GM12878 (cell line): ENCODE measurements at regions not wholly inside any gene's neighbourhood (a gene's known extent, or its start where the extent isn't known, plus 50 kb on each side); places are given as distances from the start of the nearest gene placed in this dataset.

ENCODE experiments used
- ATAC-seq: fragments of 200-7000 bp; cut with Tn5 transposase; 3 replicates; pipeline ENCODE4 v1.9.1; 2020; ENCODE audit warnings: mild to moderate bottlenecking, moderate library complexity
- BruUV-seq: library from RNA; stranded (reverse); fragments of 400-500 nt; replicated peaks from 2 replicates; lab custom pipeline; 2021; lab: Mats Ljungman, UMichigan
- CTCF ChIA-PET: fragments of 300-600 bp; sonication (Branson Sonifier 250); formaldehyde crosslinking; extraction: SDS; loops from one replicate; lab custom pipeline; 2021; ENCODE audit warnings: inconsistent platforms; lab: Yijun Ruan, JAX
- POLR2A ChIA-PET: fragments of 350-600 bp; formaldehyde crosslinking; extraction: SDS; loops from one replicate; lab custom pipeline; 2021; ENCODE audit warnings: inconsistent platforms; lab: Charles Lee
- RAD21 ChIA-PET: fragments of 300-600 bp; sonication (Branson Sonifier 250); formaldehyde crosslinking; loops from one replicate; lab custom pipeline; 2023; ENCODE audit warnings: antibody characterized with exemption; ENCODE audit not compliant: unreplicated experiment; lab: Charles Lee
- SMC1A ChIA-PET: fragments of 300-600 bp; sonication (Branson Sonifier 250); formaldehyde crosslinking; loops from one replicate; lab custom pipeline; 2023; ENCODE audit not compliant: unreplicated experiment, uncharacterized antibody; lab: Charles Lee
- DNase-seq: peaks from one replicate; pipeline ENCODE4 v3.0.0-alpha.2; 2011; ENCODE audit warnings: low read depth, low spot score
- FAIRE-seq: peaks from 3 replicates; lab custom pipeline; 2011; peaks lifted over from hg19 to GRCh38; lab: Jason Lieb, UNC
- H2AFZ ChIP-seq: 2 replicates; pipeline ENCODE4 v1.6.0; 2011; ENCODE audit warnings: low read depth, low read length, control low read depth; ENCODE audit not compliant: control insufficient read depth
- H3K27ac ChIP-seq: 2 replicates; pipeline ENCODE4 v1.5.1; 2011; ENCODE audit warnings: control low read depth; ENCODE audit not compliant: control insufficient read depth, insufficient read depth
- H3K27me3 ChIP-seq, 2 experiments: replicated peaks in 1 of 2; 2 replicates each; pipeline versions ENCODE4 v1.6.0 to v1.6.1; 2011; ENCODE audit warnings: low read length in 1 of 2; ENCODE audit not compliant: control insufficient read depth in 2 of 2, insufficient read depth in 2 of 2
- H3K36me3 ChIP-seq, 2 experiments: 2 replicates each; pipeline ENCODE4 v1.5.1; 2011; ENCODE audit warnings: low read length in 1 of 2; ENCODE audit not compliant: control insufficient read depth in 2 of 2, insufficient read depth in 2 of 2
- H3K4me1 ChIP-seq: 2 replicates; pipeline ENCODE4 v1.6.1; 2011; ENCODE audit warnings: mild to moderate bottlenecking, low read length, moderate library complexity, mixed read lengths; ENCODE audit not compliant: control insufficient read depth, insufficient read depth
- H3K4me2 ChIP-seq: 2 replicates; pipeline ENCODE4 v1.6.0; 2011; ENCODE audit warnings: control low read depth; ENCODE audit not compliant: control insufficient read depth, insufficient read depth
- H3K4me3 ChIP-seq: fragments of 200-600 bp; sonication (generic); 2 replicates; pipeline ENCODE4 v1.5.1; 2016
- H3K79me2 ChIP-seq: 2 replicates; pipeline ENCODE4 v1.6.0; 2011; ENCODE audit warnings: low read length; ENCODE audit not compliant: control insufficient read depth, insufficient read depth
- H3K9ac ChIP-seq: 2 replicates; pipeline ENCODE4 v1.8.0; 2011; ENCODE audit warnings: low read length, control low read depth, mixed read lengths; ENCODE audit not compliant: control insufficient read depth, insufficient read depth
- H3K9me3 ChIP-seq: replicated peaks from 3 replicates; pipeline ENCODE4 v1.5.1; 2011; ENCODE audit warnings: mild to moderate bottlenecking, low read length; ENCODE audit not compliant: control insufficient read depth, insufficient read depth
- H4K20me1 ChIP-seq: 2 replicates; pipeline ENCODE4 v1.6.0; 2011; ENCODE audit not compliant: control insufficient read depth, insufficient read depth
- CREM ChIP-seq: IDR thresholded peaks from 2 replicates; pipeline ENCODE4 v1.6.1; 2014; ENCODE audit warnings: antibody characterized with exemption, low read depth
- E2F4 ChIP-seq: IDR thresholded peaks from 2 replicates; pipeline ENCODE4 v1.6.1; 2012; ENCODE audit warnings: low read depth, low read length, improper control_type of control experiment
- EP300 ChIP-seq, 2 experiments: fragments of 150-350 bp in 1 of 2; IDR thresholded peaks; 2 replicates each; pipeline ENCODE4 v1.6.1; 2011 to 2012; ENCODE audit warnings: low read depth in 2 of 2, low read length in 2 of 2, borderline replicate concordance in 1 of 2, improper control_type of control experiment in 1 of 2, inconsistent platforms in 1 of 2; ENCODE audit not compliant: control insufficient read depth in 1 of 2
- IKZF1 ChIP-seq: fragments of 450-650 bp; conservative IDR thresholded peaks from 2 replicates; pipeline ENCODE4 v1.6.1; 2017; ENCODE audit warnings: antibody characterized with exemption, mild to moderate bottlenecking
- JUNB ChIP-seq: IDR thresholded peaks from 2 replicates; pipeline ENCODE4 v1.6.1; 2016; ENCODE audit warnings: antibody characterized with exemption, mild to moderate bottlenecking
- KAT2A ChIP-seq: conservative IDR thresholded peaks from 2 replicates; pipeline ENCODE4 v1.6.1; 2011; ENCODE audit warnings: low read depth, low read length; ENCODE audit not compliant: control insufficient read depth
- MLLT1 ChIP-seq: fragments of 450-650 bp; IDR thresholded peaks from 2 replicates; pipeline ENCODE4 v1.6.1; 2016; ENCODE audit warnings: mild to moderate bottlenecking
- MXI1 ChIP-seq: fragments of 150-350 bp; IDR thresholded peaks from 2 replicates; pipeline ENCODE4 v1.6.1; 2011; ENCODE audit warnings: low read depth, mild to moderate bottlenecking, inconsistent platforms, low read length, improper control_type of control experiment
- PRDM15 ChIP-seq: fragments of 450-650 bp; formaldehyde crosslinking; IDR thresholded peaks from 2 replicates; pipeline ENCODE4 v1.4.0; 2020; ENCODE audit warnings: mild to moderate bottlenecking, moderate library complexity
- SUZ12 ChIP-seq: fragments of 200-600 bp; sonication (generic); IDR thresholded peaks from one replicate; pipeline ENCODE4 v1.6.1; 2018; ENCODE audit warnings: antibody characterized with exemption, mild to moderate bottlenecking; ENCODE audit not compliant: unreplicated experiment
- WGBS: methylation state at CpG from one replicate; pipeline ENCODE4 v1.1.6; 2016; ENCODE audit warnings: low lambda C conversion rate; ENCODE audit not compliant: insufficient replicate concordance, insufficient coverage; ENCODE audit errors: missing lambda C conversion rate; 5-methylcytosine and 5-hydroxymethylcytosine counted together
- in situ Hi-C: fragments of 300-500 bp; cut with MboI; formaldehyde crosslinking; loops from 9 replicates; pipeline ENCODE4 v1.14.3; 2018; ENCODE audit warnings: mixed read lengths
- intact Hi-C: fragments of 100-400 bp; cut with micrococcal nuclease; formaldehyde crosslinking; loops from one replicate; pipeline ENCODE4 v1.14.2; 2022; ENCODE audit not compliant: unreplicated experiment

GRCh38 chr6:169029861-169030260 is 223.8 kb downstream of the THBS2 start:
- ATAC-seq, result no peak
- Histone ChIP-seq H3K4me3 (no peak overlapping the region), H3K4me1 (no peaks in the 10 kb centered on the region), H2AFZ (no peak overlapping the region), H3K9me3 (no peaks in the 10 kb centered on the region), H3K9ac (no peak overlapping the region), H3K79me2 (no peaks in the 10 kb centered on the region)
- WGBS, result 2% methylated on average over 4 of the region's 4 CpGs
- ChIA-PET SMC1A (no interaction called here), CTCF (no interaction called here), POLR2A (no interaction called here)
- intact Hi-C loops, result no loop called here
- no TSS peak for BruUV-seq
- in situ Hi-C loops, result no loop called here
- no peak for TF ChIP-seq SUZ12
- TF ChIP-seq E2F4, result no peak
- TF ChIP-seq CREM, result no peak
- TF ChIP-seq MXI1, result no peak
- TF ChIP-seq EP300 (IDR thresholded peaks at IDR 0.05; ENCODE audit: borderline replicate concordance in 1 of 2, control insufficient read depth in 1 of 2, low read depth in 2 of 2, low read length in 2 of 2), result no peak
- no peak for TF ChIP-seq JUNB
- TF ChIP-seq, all 136 proteins: peak for 0
- FAIRE-seq, result no peak
- RAD21 ChIA-PET, result no interaction called here
- no peaks in the 10 kb centered on the region for H3K36me3 ChIP-seq
- no peak overlapping the region for H3K27ac ChIP-seq
- no peaks in the 10 kb centered on the region for H4K20me1 ChIP-seq
- H3K27me3 ChIP-seq, result no peaks in the 10 kb centered on the region
- no peak overlapping the region for H3K4me2 ChIP-seq
- no peak for DNase-seq

- DNase-seq (no peak), ATAC-seq (no peak), FAIRE-seq (no peak)
- 37% methylated on average over 3 of the region's 3 CpGs for WGBS
- Histone ChIP-seq H3K4me2 (no peak overlapping the region), H2AFZ (no peak overlapping the region), H3K4me1 (no peaks in the 10 kb centered on the region), H3K79me2 (no peaks in the 10 kb centered on the region), H3K4me3 (no peak overlapping the region), H3K9ac (no peak overlapping the region), H4K20me1 (no peaks in the 10 kb centered on the region), H3K9me3 (no peaks in the 10 kb centered on the region; the same call in 2 of the 3 replicates), H3K36me3 (no peaks in the 10 kb centered on the region), H3K27me3 (no peaks in the 10 kb centered on the region), H3K27ac (no peak overlapping the region)
- CTCF ChIA-PET, result no interaction called here
- POLR2A ChIA-PET, result no interaction called here
- no TSS peak for BruUV-seq
- RAD21 ChIA-PET, result no interaction called here
- in situ Hi-C loops, result no loop called here
- intact Hi-C loops, result no loop called here
- SMC1A ChIA-PET, result no interaction called here
- TF ChIP-seq MLLT1, result no peak
- TF ChIP-seq PRDM15 (CRISPR knock-in tag), result no peak
- TF ChIP-seq SUZ12, result no peak
- TF ChIP-seq IKZF1, result no peak
- no peak for TF ChIP-seq KAT2A
These were observed 225.3 kb downstream of the THBS2 start for GRCh38 chr6:169028343-169028742.
